Adrenal gland (tissue), 9 donors: ENCODE measurements at regions not wholly inside any gene's neighbourhood (a gene's known extent, or its start where the extent isn't known, plus 50 kb on each side); places are given as distances from the start of the nearest gene placed in this dataset.

Experiments used
- DNase-seq, 7 donors: peaks; one replicate each; pipeline ENCODE4 v3.0.0-alpha.2; 2019 to 2020
- H3K27ac ChIP-seq, 5 donors: fragments of 200-600 bp; sonication (generic) in 4 of 5; 1 replicate in 3 of 5; 2 replicates in 2 of 5; pipeline versions ENCODE4 v1.5.1 to v1.8.0; 2016 to 2020; ENCODE audit warnings: mild to moderate bottlenecking in 1 of 5
- H3K27me3 ChIP-seq: fragments of 200-600 bp; 2 replicates; pipeline ENCODE4 v1.8.0; 2021
- H3K36me3 ChIP-seq, 2 donors: fragments of 200-600 bp; replicated peaks in 1 of 2; 1 replicate in 1 of 2; 2 replicates in 1 of 2; pipeline versions ENCODE4 v1.5.1 to v1.8.0; 2018 to 2022
- H3K4me1 ChIP-seq, 2 donors: fragments of 200-600 bp; replicated peaks in 1 of 2; 1 replicate in 1 of 2; 2 replicates in 1 of 2; pipeline versions ENCODE4 v1.5.1 to v1.8.0; 2018 to 2021
- H3K4me3 ChIP-seq, 4 donors: fragments of 200-600 bp; sonication (generic) in 3 of 4; one replicate each; pipeline ENCODE4 v1.5.1; 2016 to 2018
- H3K9me3 ChIP-seq, 3 donors: fragments of 200-600 bp; sonication (generic) in 1 of 3; replicated peaks in 1 of 3; 1 replicate in 2 of 3; 2 replicates in 1 of 3; pipeline versions ENCODE4 v1.5.1 to v1.8.0; 2016 to 2021
- CTCF ChIP-seq, 6 experiments: fragments of 450-650 bp in 4 of 6; fragments of 200-600 bp in 2 of 6; sonication (generic) in 1 of 6; IDR thresholded peaks; 1 replicate in 5 of 6; 2 replicates in 1 of 6; pipeline versions ENCODE4 v1.5.1 to v1.8.0; 2016 to 2021; ENCODE audit warnings: antibody characterized with exemption in 6 of 6, mild to moderate bottlenecking in 2 of 6, moderate library complexity in 1 of 6
- POLR2A ChIP-seq, 2 donors: fragments of 450-650 bp; IDR thresholded peaks; one replicate each; pipeline ENCODE4 v1.6.1; 2017; ENCODE audit warnings: antibody characterized with exemption in 2 of 2, mild to moderate bottlenecking in 2 of 2, moderate library complexity in 1 of 2
- WGBS, 4 donors: extraction: QIAGEN DNeasy Blood & Tissue Kit in 2 of 4; methylation state at CpG; one replicate each; pipeline versions ENCODE4 v1.1.5 to v1.1.7; 2013 to 2017; 5-methylcytosine and 5-hydroxymethylcytosine counted together
- intact Hi-C, 2 donors: fragments of 100-400 bp; cut with DNase I; formaldehyde crosslinking; loops; one replicate each; pipeline versions ENCODE4 v1.14.1 to v1.15.0; 2022 to 2023
- donor health status: healthy with polysubstance abuse.
- donor health status: Bipolar disorder and iron deficiency.
- donor health status: DM: yes; HTN: yes; CAD: no.
- donor health status: DM: no; HTN: no; CAD: no.
- donor health status: DM: no; HTN: no; CAD: no.

GRCh38 chr9:106062250-106062649 lies 367.9 kb downstream of the TMEM38B start:
- intact Hi-C loops: no loop called here
- Histone ChIP-seq H3K4me1 (no peaks in the 10 kb centered on the region), H3K9me3 (no peaks in the 10 kb centered on the region), H3K27ac (no peak overlapping the region), H3K4me3 (no peak overlapping the region), H3K36me3 (no peaks in the 10 kb centered on the region), H3K27me3 (no peaks in the 10 kb centered on the region)
- no peak for DNase-seq
- TF ChIP-seq POLR2A (IDR thresholded peaks at IDR 0.05) (no peak), CTCF (IDR thresholded peaks at IDR 0.05) (no peak)

- intact Hi-C loops: no loop called here
- H3K27me3 ChIP-seq: no peaks in the 10 kb centered on the region
- no peaks in the 10 kb centered on the region for H3K4me1 ChIP-seq
- no peak overlapping the region for H3K27ac ChIP-seq
- no peaks in the 10 kb centered on the region for H3K9me3 ChIP-seq
- no peak for DNase-seq
- H3K4me3 ChIP-seq: no peak overlapping the region
- no peaks in the 10 kb centered on the region for H3K36me3 ChIP-seq
- no peak for TF ChIP-seq CTCF (IDR thresholded peaks at IDR 0.05)
- TF ChIP-seq POLR2A (IDR thresholded peaks at IDR 0.05): no peak
- 71 to 86% (median 82%) methylated on average over 3 of the region's 3 CpGs for whole genome bisulfite sequencing, 4 donors
Observed at GRCh38 chr9:106065136-106065535, 370.8 kb downstream of the TMEM38B start.

- Histone ChIP-seq H3K4me3 (no peak overlapping the region), H3K27ac (no peak overlapping the region), H3K27me3 (no peaks in the 10 kb centered on the region), H3K36me3 (no peaks in the 10 kb centered on the region), H3K9me3 (no peaks in the 10 kb centered on the region), H3K4me1 (no peaks in the 10 kb centered on the region)
- WGBS, 4 donors: 87 to 95% (median 93%) methylated on average over 2 of the region's 2 CpGs
- intact Hi-C loops: no loop called here
- no peak for DNase-seq
- TF ChIP-seq CTCF (IDR thresholded peaks at IDR 0.05) (no peak), POLR2A (IDR thresholded peaks at IDR 0.05) (no peak)
Observed at GRCh38 chr9:106065579-106066214, 371.4 kb downstream of the TMEM38B start.

- DNase-seq: no peak
Observed at GRCh38 chr9:106066940-106067524, 372.7 kb downstream of the TMEM38B start.

More at GRCh38 chr9:106066940-106067524, 372.7 kb downstream of the TMEM38B start:
- no peak overlapping the region for H3K4me3 ChIP-seq
- 69 to 78% (median 75%) methylated on average over 8 of the region's 8 CpGs for WGBS, 4 donors
- no peak for TF ChIP-seq POLR2A (IDR thresholded peaks at IDR 0.05)
- TF ChIP-seq CTCF (IDR thresholded peaks at IDR 0.05): no peak
- H3K27me3 ChIP-seq: no peaks in the 10 kb centered on the region
- H3K36me3 ChIP-seq: no peaks in the 10 kb centered on the region
- intact Hi-C loops: no loop called here
- no peak overlapping the region for H3K27ac ChIP-seq
- H3K9me3 ChIP-seq: no peaks in the 10 kb centered on the region
- no peaks in the 10 kb centered on the region for H3K4me1 ChIP-seq
